Lower leg skin (tissue), 3 donors: ENCODE measurements at regions not wholly inside any gene's neighbourhood (a gene's known extent, or its start where the extent isn't known, plus 50 kb on each side); places are given as distances from the start of the nearest gene placed in this dataset.

Experiments
- POLR2A ChIP-seq, 2 donors: fragments of 450-650 bp; IDR thresholded peaks; one replicate each; pipeline ENCODE4 v1.6.1; 2016 to 2017; ENCODE audit warnings: antibody characterized with exemption in 2 of 2, mild to moderate bottlenecking in 1 of 2, moderate library complexity in 1 of 2
- TF ChIP-seq, protein P1 (sequence below), 3 donors: fragments of 450-650 bp; IDR thresholded peaks; one replicate each; pipeline ENCODE4 v1.5.1; 2016; ENCODE audit warnings: antibody characterized with exemption in 3 of 3, mild to moderate bottlenecking in 3 of 3, moderate library complexity in 2 of 3

- TF ChIP-seq, protein P1, sequence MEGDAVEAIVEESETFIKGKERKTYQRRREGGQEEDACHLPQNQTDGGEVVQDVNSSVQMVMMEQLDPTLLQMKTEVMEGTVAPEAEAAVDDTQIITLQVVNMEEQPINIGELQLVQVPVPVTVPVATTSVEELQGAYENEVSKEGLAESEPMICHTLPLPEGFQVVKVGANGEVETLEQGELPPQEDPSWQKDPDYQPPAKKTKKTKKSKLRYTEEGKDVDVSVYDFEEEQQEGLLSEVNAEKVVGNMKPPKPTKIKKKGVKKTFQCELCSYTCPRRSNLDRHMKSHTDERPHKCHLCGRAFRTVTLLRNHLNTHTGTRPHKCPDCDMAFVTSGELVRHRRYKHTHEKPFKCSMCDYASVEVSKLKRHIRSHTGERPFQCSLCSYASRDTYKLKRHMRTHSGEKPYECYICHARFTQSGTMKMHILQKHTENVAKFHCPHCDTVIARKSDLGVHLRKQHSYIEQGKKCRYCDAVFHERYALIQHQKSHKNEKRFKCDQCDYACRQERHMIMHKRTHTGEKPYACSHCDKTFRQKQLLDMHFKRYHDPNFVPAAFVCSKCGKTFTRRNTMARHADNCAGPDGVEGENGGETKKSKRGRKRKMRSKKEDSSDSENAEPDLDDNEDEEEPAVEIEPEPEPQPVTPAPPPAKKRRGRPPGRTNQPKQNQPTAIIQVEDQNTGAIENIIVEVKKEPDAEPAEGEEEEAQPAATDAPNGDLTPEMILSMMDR (IDR thresholded peaks at IDR 0.05): no peak
- TF ChIP-seq POLR2A (IDR thresholded peaks at IDR 0.05): no peak
Observed at GRCh38 chrX:9414416-9414815, 50.4 kb upstream of the TBL1X start.
